Hepatocyte (in vitro differentiated cells): ENCODE measurements at regions not wholly inside any gene's neighbourhood (a gene's known extent, or its start where the extent isn't known, plus 50 kb on each side); places are given as distances from the start of the nearest gene placed in this dataset.

Source experiments
- EZH2phosphoT487 ChIP-seq: fragments of 200-600 bp; sonication (generic); IDR thresholded peaks from one replicate; pipeline ENCODE4 v1.6.1; 2018; ENCODE audit warnings: antibody characterized with exemption, mild to moderate bottlenecking, low read depth, moderate library complexity; ENCODE audit not compliant: unreplicated experiment, severe bottlenecking
- TF ChIP-seq, protein P1 (sequence below): fragments of 200-600 bp; sonication (generic); IDR thresholded peaks from 2 replicates; pipeline ENCODE4 v1.5.1; 2016; ENCODE audit warnings: antibody characterized with exemption, mild to moderate bottlenecking; ENCODE audit not compliant: poor library complexity

DNA sequence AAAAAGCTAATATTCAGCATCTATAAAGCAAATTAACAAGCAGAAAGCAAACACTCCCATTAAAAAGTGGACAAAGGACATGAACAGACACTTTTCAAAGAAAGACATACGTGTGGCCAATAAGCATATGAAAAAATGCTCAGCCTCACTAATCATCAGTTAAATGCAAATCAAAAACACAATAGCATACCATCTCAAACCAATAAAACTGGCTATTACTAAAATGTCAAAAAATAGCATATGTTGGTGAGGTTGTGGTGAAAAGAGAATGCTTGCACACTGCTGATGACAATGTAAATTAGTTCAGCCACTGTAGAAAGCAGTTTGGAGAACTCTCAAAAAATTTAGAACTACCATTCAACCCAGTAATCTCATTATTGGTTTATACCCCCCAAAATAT lies 284.6 kb upstream of the KCND2 start:
- TF ChIP-seq, protein P1, sequence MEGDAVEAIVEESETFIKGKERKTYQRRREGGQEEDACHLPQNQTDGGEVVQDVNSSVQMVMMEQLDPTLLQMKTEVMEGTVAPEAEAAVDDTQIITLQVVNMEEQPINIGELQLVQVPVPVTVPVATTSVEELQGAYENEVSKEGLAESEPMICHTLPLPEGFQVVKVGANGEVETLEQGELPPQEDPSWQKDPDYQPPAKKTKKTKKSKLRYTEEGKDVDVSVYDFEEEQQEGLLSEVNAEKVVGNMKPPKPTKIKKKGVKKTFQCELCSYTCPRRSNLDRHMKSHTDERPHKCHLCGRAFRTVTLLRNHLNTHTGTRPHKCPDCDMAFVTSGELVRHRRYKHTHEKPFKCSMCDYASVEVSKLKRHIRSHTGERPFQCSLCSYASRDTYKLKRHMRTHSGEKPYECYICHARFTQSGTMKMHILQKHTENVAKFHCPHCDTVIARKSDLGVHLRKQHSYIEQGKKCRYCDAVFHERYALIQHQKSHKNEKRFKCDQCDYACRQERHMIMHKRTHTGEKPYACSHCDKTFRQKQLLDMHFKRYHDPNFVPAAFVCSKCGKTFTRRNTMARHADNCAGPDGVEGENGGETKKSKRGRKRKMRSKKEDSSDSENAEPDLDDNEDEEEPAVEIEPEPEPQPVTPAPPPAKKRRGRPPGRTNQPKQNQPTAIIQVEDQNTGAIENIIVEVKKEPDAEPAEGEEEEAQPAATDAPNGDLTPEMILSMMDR, result no peak
- TF ChIP-seq EZH2phosphoT487, result no peak
